IMR-90 (cell line): ENCODE measurements at regions not wholly inside any gene's neighbourhood (a gene's known extent, or its start where the extent isn't known, plus 50 kb on each side); places are given as distances from the start of the nearest gene placed in this dataset.

Experiments used
- ATAC-seq: fragments of 200-7000 bp; cut with Tn5 transposase; 2 replicates; pipeline ENCODE4 v1.9.1; 2020; ENCODE audit warnings: low read depth, mild to moderate bottlenecking, moderate library complexity
- BruUV-seq: library from RNA; stranded (reverse); fragments of 400-500 nt; replicated peaks from 2 replicates; lab custom pipeline; 2021; lab: Mats Ljungman, UMichigan
- CTCF ChIA-PET: fragments of 300-600 bp; formaldehyde crosslinking; extraction: SDS; loops from one replicate; lab custom pipeline; 2021; ENCODE audit warnings: antibody characterized with exemption; lab: Yijun Ruan, JAX
- POLR2A ChIA-PET: fragments of 300-600 bp; sonication (Branson Sonifier 250); formaldehyde crosslinking; loops from one replicate; lab custom pipeline; 2022; ENCODE audit warnings: antibody characterized with exemption; ENCODE audit not compliant: unreplicated experiment; lab: Charles Lee
- DNase-seq: peaks from one replicate; pipeline ENCODE4 v3.0.0; 2013
- H2AFZ ChIP-seq: replicated peaks from 2 replicates; pipeline ENCODE3; 2013; ENCODE audit warnings: low read length, mild to moderate bottlenecking; ENCODE audit not compliant: poor library complexity
- H2AK5ac ChIP-seq: 2 replicates; pipeline ENCODE4 v1.6.1; 2013; ENCODE audit warnings: low read depth, low read length, inconsistent platforms
- H2AK9ac ChIP-seq: replicated peaks from 2 replicates; pipeline ENCODE3; 2013; ENCODE audit warnings: mild to moderate bottlenecking, low read depth, low read length, moderate library complexity; ENCODE audit not compliant: poor library complexity
- H2BK120ac ChIP-seq: 2 replicates; pipeline ENCODE4 v1.6.1; 2013; ENCODE audit warnings: low read depth, low read length, inconsistent platforms
- H2BK15ac ChIP-seq: 3 replicates; pipeline ENCODE4 v1.6.1; 2013; ENCODE audit warnings: low read depth, low read length, inconsistent platforms
- H2BK20ac ChIP-seq: 2 replicates; pipeline ENCODE4 v1.6.1; 2013; ENCODE audit warnings: low read depth, mild to moderate bottlenecking, inconsistent platforms, low read length, moderate library complexity
- H2BK5ac ChIP-seq: 2 replicates; pipeline ENCODE4 v1.6.1; 2013; ENCODE audit warnings: mild to moderate bottlenecking, low read depth, low read length, inconsistent platforms; ENCODE audit not compliant: poor library complexity, severe bottlenecking
- H3K14ac ChIP-seq: replicated peaks from 2 replicates; pipeline ENCODE4 v1.6.1; 2013; ENCODE audit warnings: low read depth, low read length, inconsistent platforms
- H3K18ac ChIP-seq: 2 replicates; pipeline ENCODE4 v1.6.1; 2013; ENCODE audit warnings: low read depth, low read length, control low read depth
- H3K23ac ChIP-seq: 2 replicates; pipeline ENCODE4 v1.6.1; 2013; ENCODE audit warnings: low read depth, low read length, inconsistent platforms
- H3K27ac ChIP-seq: 2 replicates; pipeline ENCODE4 v1.5.1; 2013; ENCODE audit warnings: mild to moderate bottlenecking, control low read depth, low read length; ENCODE audit not compliant: insufficient read depth
- H3K27me3 ChIP-seq: 2 replicates; pipeline ENCODE4 v1.6.1; 2013; ENCODE audit warnings: low read length; ENCODE audit not compliant: control insufficient read depth, insufficient read depth
- H3K36me3 ChIP-seq: 2 replicates; pipeline ENCODE4 v1.6.1; 2013; ENCODE audit warnings: low read length, mixed read lengths; ENCODE audit not compliant: control insufficient read depth, insufficient read depth
- H3K4ac ChIP-seq: 2 replicates; pipeline ENCODE4 v1.6.1; 2013; ENCODE audit warnings: low read depth, low read length, inconsistent platforms
- H3K4me1 ChIP-seq: 2 replicates; pipeline ENCODE4 v1.6.1; 2013; ENCODE audit warnings: low read length, mixed read lengths; ENCODE audit not compliant: control insufficient read depth, insufficient read depth
- H3K4me2 ChIP-seq: 2 replicates; pipeline ENCODE4 v1.6.1; 2013; ENCODE audit warnings: low read depth, mild to moderate bottlenecking, control low read depth, low read length, moderate library complexity
- H3K4me3 ChIP-seq: 2 replicates; pipeline ENCODE4 v1.5.1; 2013; ENCODE audit warnings: low read depth, mild to moderate bottlenecking, control low read depth, low read length, moderate library complexity; ENCODE audit not compliant: insufficient read depth
- H3K56ac ChIP-seq: 2 replicates; pipeline ENCODE4 v1.6.1; 2013; ENCODE audit warnings: low read length, inconsistent platforms; ENCODE audit not compliant: insufficient read depth; ENCODE audit errors: extremely low read depth
- H3K79me1 ChIP-seq, 2 experiments: 2 replicates each; pipeline ENCODE4 v1.6.1; 2013; ENCODE audit warnings: low read length in 2 of 2, inconsistent platforms in 1 of 2, low read depth in 1 of 2
- H3K9ac ChIP-seq: 2 replicates; pipeline ENCODE4 v1.6.1; 2013; ENCODE audit warnings: low read depth, low read length, control low read depth
- H3K9me1 ChIP-seq: 2 replicates; pipeline ENCODE4 v1.6.1; 2013; ENCODE audit warnings: low read length, inconsistent platforms; ENCODE audit not compliant: insufficient read depth
- H3K9me3 ChIP-seq: 2 replicates; pipeline ENCODE4 v1.6.1; 2013; ENCODE audit warnings: low read length; ENCODE audit not compliant: control insufficient read depth, insufficient read depth
- H4K20me1 ChIP-seq: 2 replicates; pipeline ENCODE4 v1.6.1; 2013; ENCODE audit warnings: low read length, inconsistent platforms; ENCODE audit not compliant: insufficient read depth
- H4K5ac ChIP-seq: 2 replicates; pipeline ENCODE4 v1.6.1; 2013; ENCODE audit warnings: mild to moderate bottlenecking, low read depth, low read length, control low read depth
- H4K8ac ChIP-seq, 2 experiments: 2 replicates each; pipeline ENCODE4 v1.6.1; 2013; ENCODE audit warnings: low read depth in 2 of 2, low read length in 2 of 2, control low read depth in 1 of 2, inconsistent platforms in 1 of 2
- H4K91ac ChIP-seq: 2 replicates; pipeline ENCODE4 v1.6.1; 2013; ENCODE audit warnings: low read depth, low read length, inconsistent platforms; ENCODE audit not compliant: insufficient read depth
- BHLHE40 ChIP-seq: fragments of 150-350 bp; IDR thresholded peaks from 2 replicates; pipeline ENCODE4 v1.6.1; 2016; ENCODE audit warnings: mild to moderate bottlenecking, low read depth, low read length
- CHD1 ChIP-seq: IDR thresholded peaks from 2 replicates; pipeline ENCODE4 v1.6.1; 2012; ENCODE audit warnings: low read depth, low read length, improper control_type of control experiment
- MAFK ChIP-seq: IDR thresholded peaks from 2 replicates; pipeline ENCODE4 v1.6.1; 2012; ENCODE audit warnings: low read depth, low read length, improper control_type of control experiment
- MAZ ChIP-seq: IDR thresholded peaks from 2 replicates; pipeline ENCODE4 v1.6.1; 2012; ENCODE audit warnings: low read depth, mild to moderate bottlenecking, low read length, improper control_type of control experiment, moderate library complexity, borderline replicate concordance
- MXI1 ChIP-seq: IDR thresholded peaks from 2 replicates; pipeline ENCODE4 v1.6.1; 2012; ENCODE audit warnings: low read depth, mild to moderate bottlenecking, low read length, moderate library complexity, borderline replicate concordance
- NFE2L2 ChIP-seq: fragments of 150-350 bp; IDR thresholded peaks from 2 replicates; pipeline ENCODE4 v1.6.1; 2016; ENCODE audit warnings: low read depth, mild to moderate bottlenecking, low read length
- POLR2A ChIP-seq: IDR thresholded peaks from 2 replicates; pipeline ENCODE4 v1.6.1; 2012; ENCODE audit warnings: mild to moderate bottlenecking, low read depth, low read length
- RAD21 ChIP-seq: IDR thresholded peaks from 2 replicates; pipeline ENCODE4 v1.6.1; 2012; ENCODE audit warnings: low read length, improper control_type of control experiment
- RCOR1 ChIP-seq: IDR thresholded peaks from 2 replicates; pipeline ENCODE4 v1.6.1; 2012; ENCODE audit warnings: mild to moderate bottlenecking, low read length, improper control_type of control experiment; ENCODE audit not compliant: insufficient replicate concordance
- RFX5 ChIP-seq: IDR thresholded peaks from 2 replicates; pipeline ENCODE4 v1.8.0; 2012; ENCODE audit warnings: low read depth, mild to moderate bottlenecking, low read length, moderate library complexity
- WGBS, 2 experiments: methylation state at CpG; one replicate each; pipeline versions ENCODE4 v1.1.5 to v1.1.7; 2013; ENCODE audit warnings: missing lambda C conversion rate in 2 of 2; ENCODE audit not compliant: insufficient read length in 1 of 2; ENCODE audit errors: extremely low coverage in 2 of 2; 5-methylcytosine and 5-hydroxymethylcytosine counted together
- dilution Hi-C: fragments of 300-500 bp; cut with HindIII; formaldehyde crosslinking; loops from one replicate; pipeline ENCODE4 v1.14.3; 2018; ENCODE audit warnings: low sequenced_read_pairs; ENCODE audit not compliant: unreplicated experiment
- in situ Hi-C: fragments of 300-500 bp; cut with MboI; formaldehyde crosslinking; loops from 3 replicates; pipeline ENCODE4 v1.14.3; 2019; ENCODE audit warnings: low sequenced_read_pairs, inconsistent platforms, mixed read lengths
- intact Hi-C: fragments of 100-400 bp; cut with micrococcal nuclease; formaldehyde crosslinking; loops from 2 replicates; pipeline ENCODE4 v1.10.0; 2022
- TF ChIP-seq, protein P1 (sequence below): conservative IDR thresholded peaks from 2 replicates; pipeline ENCODE4 v1.5.1; 2012; ENCODE audit warnings: mild to moderate bottlenecking, low read depth, low read length, improper control_type of control experiment

- Histone ChIP-seq H3K4ac (0 out of 2 replicates have a peak overlapping the region, but pooled peaks have one; percentile 96), H3K27ac (no peak overlapping the region; the same call in 1 of the 2 replicates), H2AK9ac (peak overlapping the region; percentile 31), H3K9me3 (no peaks in the 10 kb centered on the region), H4K5ac (no peak overlapping the region), H2BK20ac (no peak overlapping the region), H3K14ac (no peak overlapping the region), H3K4me3 (no peak overlapping the region), H2AK5ac (peak overlapping the region; percentile 97; the same call in 1 of the 2 replicates), H3K79me1 (peaks cover 28 to 90% of the 10 kb centered on the region in 2 experiments), H3K18ac (no peak overlapping the region), H3K4me1 (peaks cover 53% of the 10 kb centered on the region), H3K23ac (no peak overlapping the region), H3K27me3 (no peaks in the 10 kb centered on the region), H4K20me1 (peaks cover 76% of the 10 kb centered on the region), H3K9me1 (peaks cover 38% of the 10 kb centered on the region), H4K91ac (no peak overlapping the region), H2BK120ac (0 out of 2 replicates have a peak overlapping the region, but pooled peaks have one; percentile 70), H3K9ac (no peak overlapping the region), H4K8ac (no peak overlapping the region), H3K56ac (no peak overlapping the region), H3K36me3 (peaks cover 13% of the 10 kb centered on the region), H2AFZ (peak overlapping the region; percentile 45), H2BK5ac (peak overlapping the region; percentile 59), H3K4me2 (no peak overlapping the region), H2BK15ac (no peak overlapping the region)
- TF ChIP-seq, protein P1, sequence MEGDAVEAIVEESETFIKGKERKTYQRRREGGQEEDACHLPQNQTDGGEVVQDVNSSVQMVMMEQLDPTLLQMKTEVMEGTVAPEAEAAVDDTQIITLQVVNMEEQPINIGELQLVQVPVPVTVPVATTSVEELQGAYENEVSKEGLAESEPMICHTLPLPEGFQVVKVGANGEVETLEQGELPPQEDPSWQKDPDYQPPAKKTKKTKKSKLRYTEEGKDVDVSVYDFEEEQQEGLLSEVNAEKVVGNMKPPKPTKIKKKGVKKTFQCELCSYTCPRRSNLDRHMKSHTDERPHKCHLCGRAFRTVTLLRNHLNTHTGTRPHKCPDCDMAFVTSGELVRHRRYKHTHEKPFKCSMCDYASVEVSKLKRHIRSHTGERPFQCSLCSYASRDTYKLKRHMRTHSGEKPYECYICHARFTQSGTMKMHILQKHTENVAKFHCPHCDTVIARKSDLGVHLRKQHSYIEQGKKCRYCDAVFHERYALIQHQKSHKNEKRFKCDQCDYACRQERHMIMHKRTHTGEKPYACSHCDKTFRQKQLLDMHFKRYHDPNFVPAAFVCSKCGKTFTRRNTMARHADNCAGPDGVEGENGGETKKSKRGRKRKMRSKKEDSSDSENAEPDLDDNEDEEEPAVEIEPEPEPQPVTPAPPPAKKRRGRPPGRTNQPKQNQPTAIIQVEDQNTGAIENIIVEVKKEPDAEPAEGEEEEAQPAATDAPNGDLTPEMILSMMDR = no peak
- TF ChIP-seq MAZ = no peak
- no peak for TF ChIP-seq POLR2A
- TF ChIP-seq BHLHE40 = no peak
- no peak for TF ChIP-seq MXI1
- TF ChIP-seq RAD21 = no peak
- TF ChIP-seq CHD1 = no peak
- TF ChIP-seq RFX5 = no peak
- no peak for TF ChIP-seq MAFK
- TF ChIP-seq RCOR1 = no peak
- no peak for TF ChIP-seq NFE2L2
- 0 out of 2 replicates have a peak, but pooled peaks have one; percentile 0 for ATAC-seq
- DNase-seq = peak; percentile 80
- BruUV-seq = no TSS peak
- intact Hi-C loops (no loop called here), dilution Hi-C loops (no loop called here), in situ Hi-C loops (loop anchor here (5.0 kb wide), 1 partner anchor 42 kb away; no protein-coding TSS in a partner anchor)
- 100% methylated on average over 1 of the region's 17 CpGs; no CpG with 5 or more reads in 1 of the 2 experiments for WGBS, 2 experiments
- CTCF ChIA-PET = no interaction called here
- POLR2A ChIA-PET = no interaction called here
These were observed 278.9 kb downstream of the SEC14L1 start for GRCh38 chr17:77419547-77420094.
